SU-DHL-6 (cell line): ENCODE measurements at regions not wholly inside any gene's neighbourhood (a gene's known extent, or its start where the extent isn't known, plus 50 kb on each side); places are given as distances from the start of the nearest gene placed in this dataset.

Experiments
- EZH2phosphoT487 ChIP-seq: fragments of 200-600 bp; sonication (generic), shearing (Covaris generic); conservative IDR thresholded peaks from 2 replicates; pipeline ENCODE4 v1.6.1; 2018; ENCODE audit warnings: mild to moderate bottlenecking, antibody characterized with exemption, low read length, moderate library complexity, mixed read lengths
- TF ChIP-seq, protein P1 (sequence below): fragments of 200-600 bp; sonication (generic); IDR thresholded peaks from one replicate; pipeline ENCODE4 v1.5.1; 2017; ENCODE audit warnings: antibody characterized with exemption, mild to moderate bottlenecking, low read length, moderate library complexity; ENCODE audit not compliant: insufficient read depth, poor library complexity, severe bottlenecking

DNA sequence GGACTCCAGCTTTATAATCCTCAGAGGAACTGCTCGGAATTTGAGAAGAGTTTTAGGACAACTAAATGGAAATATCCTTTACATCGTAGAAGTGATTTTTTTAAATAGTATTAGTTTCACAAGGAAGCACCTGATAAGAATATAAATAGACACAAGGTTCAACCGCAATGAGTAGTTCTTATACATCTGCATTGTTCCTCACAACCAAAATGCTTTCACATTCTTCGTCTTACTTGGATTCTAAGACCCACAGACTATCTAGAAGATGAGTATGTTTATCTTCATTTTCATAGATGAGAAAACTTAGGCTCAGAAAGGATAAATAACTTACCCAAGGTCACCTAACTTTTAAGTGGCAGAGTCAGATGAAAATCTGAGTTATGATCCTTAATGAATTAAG, 469.0 kb downstream of the GALC start:
- TF ChIP-seq, protein P1, sequence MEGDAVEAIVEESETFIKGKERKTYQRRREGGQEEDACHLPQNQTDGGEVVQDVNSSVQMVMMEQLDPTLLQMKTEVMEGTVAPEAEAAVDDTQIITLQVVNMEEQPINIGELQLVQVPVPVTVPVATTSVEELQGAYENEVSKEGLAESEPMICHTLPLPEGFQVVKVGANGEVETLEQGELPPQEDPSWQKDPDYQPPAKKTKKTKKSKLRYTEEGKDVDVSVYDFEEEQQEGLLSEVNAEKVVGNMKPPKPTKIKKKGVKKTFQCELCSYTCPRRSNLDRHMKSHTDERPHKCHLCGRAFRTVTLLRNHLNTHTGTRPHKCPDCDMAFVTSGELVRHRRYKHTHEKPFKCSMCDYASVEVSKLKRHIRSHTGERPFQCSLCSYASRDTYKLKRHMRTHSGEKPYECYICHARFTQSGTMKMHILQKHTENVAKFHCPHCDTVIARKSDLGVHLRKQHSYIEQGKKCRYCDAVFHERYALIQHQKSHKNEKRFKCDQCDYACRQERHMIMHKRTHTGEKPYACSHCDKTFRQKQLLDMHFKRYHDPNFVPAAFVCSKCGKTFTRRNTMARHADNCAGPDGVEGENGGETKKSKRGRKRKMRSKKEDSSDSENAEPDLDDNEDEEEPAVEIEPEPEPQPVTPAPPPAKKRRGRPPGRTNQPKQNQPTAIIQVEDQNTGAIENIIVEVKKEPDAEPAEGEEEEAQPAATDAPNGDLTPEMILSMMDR: no peak
- TF ChIP-seq EZH2phosphoT487: no peak
